K562 (cell line): ENCODE measurements at regions not wholly inside any gene's neighbourhood (a gene's known extent, or its start where the extent isn't known, plus 50 kb on each side); places are given as distances from the start of the nearest gene placed in this dataset.

Experiments
- ESRRA ChIP-seq: fragments of 450-650 bp; IDR thresholded peaks from 2 replicates; pipeline ENCODE4 v1.6.1; 2014; ENCODE audit warnings: low read depth, mild to moderate bottlenecking, moderate library complexity, borderline replicate concordance
- EZH2 ChIP-seq: IDR thresholded peaks from 2 replicates; pipeline ENCODE4 v1.6.1; 2012; ENCODE audit warnings: low read depth, mild to moderate bottlenecking, inconsistent platforms, low read length, borderline replicate concordance
- HNRNPUL1 ChIP-seq: fragments of 200-400 bp; formaldehyde crosslinking; IDR thresholded peaks from 2 replicates; pipeline ENCODE4 v1.6.1; 2017; ENCODE audit warnings: low read length
- NR3C1 ChIP-seq: sonication (generic); formaldehyde crosslinking; IDR thresholded peaks from 2 replicates; pipeline ENCODE4 v1.8.1; 2022; ENCODE audit warnings: missing genetic modification reagents
- POLR2A ChIP-seq: fragments of 450-650 bp; conservative IDR thresholded peaks from 2 replicates; pipeline ENCODE4 v1.6.1; 2016
- RBM14 ChIP-seq: fragments of 200-400 bp; formaldehyde crosslinking; IDR thresholded peaks from 2 replicates; pipeline ENCODE4 v1.6.1; 2018; ENCODE audit warnings: low read depth, mild to moderate bottlenecking, low read length, moderate library complexity, borderline replicate concordance; ENCODE audit not compliant: insufficient read depth
- ZBTB33 ChIP-seq: sonication (generic); formaldehyde crosslinking; IDR thresholded peaks from 2 replicates; pipeline ENCODE4 v1.8.1; 2023; ENCODE audit warnings: mild to moderate bottlenecking, missing genetic modification reagents
- ZKSCAN8 ChIP-seq: fragments of 200-800 bp; sonication (Bioruptor generic); IDR thresholded peaks from 2 replicates; pipeline ENCODE4 v1.6.1; 2016; ENCODE audit warnings: missing genetic modification characterization, missing compliant biosample characterization
- TF ChIP-seq, protein P1 (sequence below), 3 experiments: IDR thresholded peaks in 2 of 3; conservative IDR thresholded peaks in 1 of 3; 2 replicates each; pipeline ENCODE4 v1.5.1; 2011 to 2012; ENCODE audit warnings: low read length in 3 of 3, mild to moderate bottlenecking in 3 of 3, control low read depth in 2 of 3, improper control_type of control experiment in 1 of 3, inconsistent platforms in 1 of 3, low read depth in 1 of 3, mixed read lengths in 1 of 3, moderate library complexity in 1 of 3; ENCODE audit not compliant: insufficient read depth in 2 of 3

GRCh38 chr6:145360865-145361264, 374.5 kb downstream of the EPM2A start:
- TF ChIP-seq ZKSCAN8 (no peak), ESRRA (no peak), HNRNPUL1 (no peak), EZH2 (no peak), RBM14 (no peak), NR3C1 (no peak), POLR2A (no peak), ZBTB33 (no peak)
- TF ChIP-seq, protein P1, sequence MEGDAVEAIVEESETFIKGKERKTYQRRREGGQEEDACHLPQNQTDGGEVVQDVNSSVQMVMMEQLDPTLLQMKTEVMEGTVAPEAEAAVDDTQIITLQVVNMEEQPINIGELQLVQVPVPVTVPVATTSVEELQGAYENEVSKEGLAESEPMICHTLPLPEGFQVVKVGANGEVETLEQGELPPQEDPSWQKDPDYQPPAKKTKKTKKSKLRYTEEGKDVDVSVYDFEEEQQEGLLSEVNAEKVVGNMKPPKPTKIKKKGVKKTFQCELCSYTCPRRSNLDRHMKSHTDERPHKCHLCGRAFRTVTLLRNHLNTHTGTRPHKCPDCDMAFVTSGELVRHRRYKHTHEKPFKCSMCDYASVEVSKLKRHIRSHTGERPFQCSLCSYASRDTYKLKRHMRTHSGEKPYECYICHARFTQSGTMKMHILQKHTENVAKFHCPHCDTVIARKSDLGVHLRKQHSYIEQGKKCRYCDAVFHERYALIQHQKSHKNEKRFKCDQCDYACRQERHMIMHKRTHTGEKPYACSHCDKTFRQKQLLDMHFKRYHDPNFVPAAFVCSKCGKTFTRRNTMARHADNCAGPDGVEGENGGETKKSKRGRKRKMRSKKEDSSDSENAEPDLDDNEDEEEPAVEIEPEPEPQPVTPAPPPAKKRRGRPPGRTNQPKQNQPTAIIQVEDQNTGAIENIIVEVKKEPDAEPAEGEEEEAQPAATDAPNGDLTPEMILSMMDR (IDR thresholded peaks at IDR 0.05 in 2 of 3, conservative IDR thresholded peaks at IDR 0.05 in 1 of 3; ENCODE audit: insufficient read depth in 2 of 3, low read depth in 1 of 3, low read length in 3 of 3), result no peak
